NCI-H82 (cell line): ENCODE measurements at regions not wholly inside any gene's neighbourhood (a gene's known extent, or its start where the extent isn't known, plus 50 kb on each side); places are given as distances from the start of the nearest gene placed in this dataset.

Source experiments
- DNase-seq: peaks from one replicate; lab custom pipeline; 2025; lab: John Stamatoyannopoulos, UW

DNA sequence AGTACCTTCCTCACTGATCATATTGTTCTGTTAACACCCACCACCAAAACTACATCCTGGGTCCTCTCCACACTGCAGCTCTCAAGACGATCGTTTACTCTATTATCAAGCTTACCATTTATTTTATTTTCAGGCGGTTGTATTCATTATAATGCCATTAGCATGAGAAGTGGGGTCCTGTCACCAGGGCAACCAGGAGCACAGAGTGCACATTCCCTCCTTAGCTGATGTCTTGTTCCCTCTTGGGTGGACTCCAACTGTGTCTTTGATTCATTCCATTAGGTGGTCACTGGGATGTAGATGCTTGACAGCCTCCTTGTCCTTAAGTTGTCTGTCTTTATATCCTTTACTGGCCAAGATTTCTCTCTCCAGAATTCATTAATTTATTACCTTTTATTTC, 965.9 kb upstream of the EEF2KMT start:
- DNase-seq, result no peak

DNA sequence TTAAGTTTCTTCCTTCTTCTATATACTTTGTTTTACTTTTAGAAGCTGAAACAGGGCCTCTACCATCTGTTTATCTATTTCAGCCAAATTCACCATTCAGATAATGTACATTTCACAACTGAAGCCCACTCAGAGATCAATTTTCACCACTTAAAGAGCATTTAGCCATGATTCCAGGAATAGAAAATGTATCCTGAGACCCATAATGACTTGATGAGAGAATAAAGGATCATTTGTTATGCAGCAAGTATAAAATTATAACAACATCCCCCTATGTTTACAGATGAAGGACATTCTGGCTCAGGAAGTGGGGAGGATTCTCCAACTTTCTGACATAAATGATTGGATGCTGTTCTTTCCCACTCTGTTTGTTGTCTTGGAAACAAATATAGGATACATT, 962.1 kb upstream of the EEF2KMT start:
- no peak for DNase-seq

GRCh38 chr16:6057821-6058220, 960.2 kb upstream of the EEF2KMT start:
- DNase-seq, result no peak

DNA sequence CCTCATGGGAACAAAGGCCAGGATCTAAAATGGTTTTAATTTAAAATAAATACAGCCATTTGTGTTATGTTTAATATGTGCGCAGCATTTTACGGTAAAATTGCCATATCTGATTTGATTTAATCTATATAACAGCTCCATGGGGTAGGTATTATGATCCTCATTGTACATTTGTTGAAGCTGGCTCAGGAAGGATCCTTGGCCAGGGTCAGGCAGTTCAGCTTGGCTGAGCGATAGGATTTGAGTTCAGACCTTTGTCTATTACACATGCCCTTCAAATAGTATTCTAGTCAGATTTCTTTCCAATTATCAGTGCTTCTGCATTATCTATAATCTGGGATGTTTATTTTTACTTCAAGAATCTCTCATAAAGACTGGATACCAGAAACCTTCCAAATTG, 950.4 kb upstream of the EEF2KMT start:
- DNase-seq, result no peak

DNA sequence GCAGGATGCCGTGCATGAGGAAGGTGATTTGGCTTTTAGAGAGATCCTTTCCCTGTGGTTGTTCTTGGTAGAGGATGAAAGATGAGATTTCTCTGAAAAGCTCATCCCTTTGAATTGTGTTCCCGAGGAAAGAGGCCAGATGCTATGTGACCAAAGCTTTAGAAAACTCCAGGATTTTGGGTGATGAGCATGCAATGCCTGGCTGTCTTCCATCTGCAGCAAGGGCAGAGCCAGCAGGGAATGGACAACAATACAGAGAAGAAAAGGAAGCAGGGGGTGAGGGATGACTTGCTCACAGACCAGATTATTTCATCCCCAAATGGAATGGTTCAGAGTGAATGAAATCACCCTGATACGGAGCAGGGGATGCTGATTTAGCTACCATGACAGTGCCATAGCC, 949.7 kb upstream of the EEF2KMT start:
- DNase-seq, result no peak

DNA sequence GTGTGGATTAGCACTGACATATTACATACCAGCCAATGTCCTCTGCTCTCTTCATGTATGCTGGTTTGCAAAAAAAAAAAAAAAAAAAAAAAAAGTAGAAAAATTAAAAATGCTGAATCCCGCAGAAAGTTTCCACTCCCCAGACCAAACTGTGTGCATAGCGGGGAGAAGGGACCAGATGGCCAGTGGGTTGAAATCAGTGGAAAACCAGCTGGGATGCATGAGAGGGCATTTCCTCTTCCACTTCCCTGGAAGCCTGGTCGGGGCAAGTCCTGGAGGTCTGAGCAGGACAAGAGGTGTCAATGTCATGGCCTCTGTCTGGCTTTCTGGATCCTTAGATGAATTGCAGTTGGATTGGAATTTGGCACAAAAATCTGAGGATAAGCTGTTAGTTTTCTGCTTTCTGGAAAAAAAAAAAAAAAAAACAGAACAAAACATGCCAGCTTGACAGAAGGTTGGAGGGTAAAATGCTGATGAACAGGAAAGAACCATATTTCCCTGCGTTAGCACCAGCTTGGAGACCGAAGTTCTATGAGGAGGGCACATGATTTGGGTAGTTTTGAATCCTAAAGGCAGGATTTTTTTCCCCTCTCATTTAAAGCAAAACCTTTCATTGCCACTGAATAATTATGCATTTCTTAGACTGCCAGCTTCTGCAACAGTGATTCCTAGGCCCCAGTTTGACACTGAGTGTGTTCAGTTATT, 941.5 kb upstream of the EEF2KMT start:
- DNase-seq, result peak; percentile 43

DNA sequence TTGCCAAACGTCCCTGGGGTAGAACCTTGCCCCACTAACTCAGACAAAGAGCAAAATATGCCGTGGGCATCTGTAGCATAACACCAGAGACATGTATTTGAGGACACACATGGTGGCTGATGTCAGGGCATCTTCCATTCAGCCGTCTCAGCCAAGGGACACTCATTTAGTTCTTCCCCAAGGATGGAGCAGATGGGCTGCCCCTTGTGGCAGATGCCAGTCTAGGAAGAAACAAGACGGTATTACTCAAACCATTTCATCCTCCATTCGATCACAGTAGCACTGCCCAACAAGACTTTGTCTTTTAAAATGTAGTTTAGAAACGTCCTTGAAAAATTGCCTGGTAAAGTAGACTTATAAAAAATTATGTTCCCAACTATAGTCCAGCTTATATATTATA, 937.6 kb upstream of the EEF2KMT start:
- DNase-seq, result peak; percentile 28

DNA sequence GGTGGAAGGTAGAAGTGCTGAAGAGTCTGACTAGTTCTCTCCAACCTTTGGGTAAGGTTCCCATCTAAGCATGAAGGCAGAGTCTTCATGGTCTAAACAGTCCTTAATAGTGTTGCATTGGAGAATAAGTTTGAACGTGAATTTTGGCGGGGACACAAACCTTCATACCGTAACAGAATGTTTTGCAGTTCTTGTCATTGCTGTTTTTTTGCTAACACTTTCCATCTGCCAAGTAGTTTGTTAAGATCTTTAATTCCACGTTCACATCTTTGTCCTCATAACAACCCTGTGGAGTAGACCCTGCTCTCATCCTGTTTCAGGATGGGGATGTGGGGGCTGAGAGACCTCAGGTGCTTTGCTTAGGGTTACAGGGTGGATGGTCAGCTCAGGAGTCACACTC, 936.9 kb upstream of the EEF2KMT start:
- DNase-seq, result no peak

DNA sequence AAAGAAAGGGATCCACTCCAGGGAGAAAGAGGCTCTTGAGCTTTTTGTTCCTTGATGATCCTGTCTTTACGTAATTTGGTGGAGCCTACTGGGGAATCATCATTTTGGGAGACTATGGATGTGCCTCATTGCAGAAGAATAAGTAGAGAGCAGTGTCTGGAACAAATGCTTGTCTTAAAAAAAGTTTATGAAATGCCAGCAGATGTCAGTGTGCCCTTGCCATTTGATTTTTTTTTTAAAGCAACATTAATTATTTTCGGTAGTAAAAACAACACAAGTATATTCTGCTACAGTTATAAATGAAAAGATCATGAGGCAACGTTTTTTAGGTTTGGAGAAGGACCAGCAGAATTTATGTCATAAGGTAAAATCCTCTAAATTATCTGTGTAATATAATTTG, 934.8 kb upstream of the EEF2KMT start:
- DNase-seq, result no peak

DNA sequence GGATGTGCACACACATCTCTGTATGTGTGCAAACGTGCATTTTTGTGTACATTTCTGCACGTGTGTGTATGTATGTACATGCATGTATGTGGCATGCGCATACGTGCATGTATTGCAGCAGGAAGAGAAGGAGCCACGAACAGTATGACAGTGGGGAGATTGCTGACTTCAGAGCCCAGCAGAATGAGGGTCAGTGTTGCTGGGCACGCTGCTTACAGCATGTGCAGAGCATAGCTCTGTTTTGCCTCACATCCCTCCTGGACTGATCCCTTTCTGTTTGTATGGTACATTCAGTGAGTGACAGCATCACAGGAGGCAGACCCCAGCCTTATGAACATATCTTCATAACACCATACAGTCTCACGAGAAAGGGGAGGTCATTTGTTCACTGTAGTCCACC, 934.0 kb upstream of the EEF2KMT start:
- DNase-seq, result no peak

DNA sequence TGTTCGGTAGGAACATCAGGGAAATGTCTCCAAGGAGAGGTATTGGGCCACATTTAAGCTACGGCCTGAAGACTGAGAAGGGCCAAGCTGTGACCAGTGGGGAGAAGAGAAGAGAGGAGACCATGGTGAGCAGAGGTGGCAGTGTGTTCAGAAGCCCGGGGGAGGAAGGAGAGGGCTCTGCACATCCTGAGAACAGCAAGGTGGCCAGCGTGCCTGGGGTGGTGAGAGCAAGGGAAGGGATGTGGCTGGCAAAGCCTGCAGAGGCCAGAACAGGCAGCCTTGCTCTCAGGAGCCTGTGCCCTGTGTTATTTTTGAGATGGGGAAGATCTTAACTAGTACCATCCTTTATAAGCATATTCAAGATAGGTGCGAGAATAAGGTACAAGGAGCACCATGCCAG, 933.5 kb upstream of the EEF2KMT start:
- no peak for DNase-seq

DNA sequence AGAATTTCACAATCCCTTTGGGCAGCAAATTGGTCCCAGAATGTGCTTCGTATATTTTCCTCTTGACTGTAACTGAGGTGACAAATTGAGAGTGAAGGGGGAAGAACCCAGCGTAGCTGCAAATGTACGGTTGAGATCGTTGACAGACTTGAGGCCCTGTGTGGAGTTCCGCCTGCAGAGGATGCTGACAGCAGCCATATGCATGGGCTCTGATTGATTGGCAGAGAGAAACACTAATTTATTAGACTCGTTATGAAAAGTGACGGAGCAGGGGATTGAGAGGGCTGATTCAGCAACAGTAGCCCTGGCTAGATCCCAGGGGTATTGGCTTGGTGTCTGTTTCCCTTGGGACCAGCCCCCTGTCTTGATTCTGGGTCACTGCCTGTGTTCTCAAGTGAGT, 930.1 kb upstream of the EEF2KMT start:
- DNase-seq, result peak; percentile 30

- DNase-seq, result no peak
Measured at GRCh38 chr16:6023449-6023848, 925.9 kb upstream of the EEF2KMT start.

- DNase-seq, result no peak
Measured at GRCh38 chr16:6021276-6021943, 923.8 kb upstream of the EEF2KMT start.

GRCh38 chr16:6020162-6020985, 922.8 kb upstream of the EEF2KMT start:
- DNase-seq, result peak; percentile 19

DNA sequence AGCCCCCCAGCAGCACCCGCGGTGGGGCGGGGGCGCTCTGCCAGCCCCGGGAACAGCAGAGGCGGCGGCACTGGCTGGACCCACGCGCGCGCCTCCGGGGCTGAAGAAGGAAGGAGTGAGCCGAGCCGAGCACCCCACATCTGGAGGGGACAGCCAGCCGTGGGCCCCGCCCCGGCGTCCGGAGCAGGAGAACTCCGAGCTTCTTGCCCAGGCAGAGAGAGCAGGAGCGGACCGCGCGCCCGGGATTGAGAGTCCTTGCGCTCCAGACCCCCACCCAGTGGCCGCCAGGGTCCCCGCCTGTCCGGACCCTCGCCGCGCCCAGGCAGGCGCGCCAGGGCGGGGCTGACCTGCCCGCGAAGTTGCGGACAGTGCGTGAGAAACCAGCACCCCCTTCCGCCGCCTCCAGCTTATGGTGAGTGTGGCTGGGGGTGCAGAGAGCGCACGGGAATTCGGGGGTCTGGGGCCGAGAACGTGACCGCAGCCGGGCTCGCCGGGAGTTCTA, 921.9 kb upstream of the EEF2KMT start:
- DNase-seq, result peak; percentile 51

GRCh38 chr16:6018848-6019489, 921.4 kb upstream of the EEF2KMT start:
- peak; percentile 60 for DNase-seq

- DNase-seq, result peak; percentile 64
Measured at GRCh38 chr16:6016530-6017184, 919.1 kb upstream of the EEF2KMT start.

- no peak for DNase-seq
Measured at GRCh38 chr16:6012716-6013115, 915.1 kb upstream of the EEF2KMT start.

- DNase-seq, result no peak
Measured at GRCh38 chr16:6009151-6009550, 911.6 kb upstream of the EEF2KMT start.

DNA sequence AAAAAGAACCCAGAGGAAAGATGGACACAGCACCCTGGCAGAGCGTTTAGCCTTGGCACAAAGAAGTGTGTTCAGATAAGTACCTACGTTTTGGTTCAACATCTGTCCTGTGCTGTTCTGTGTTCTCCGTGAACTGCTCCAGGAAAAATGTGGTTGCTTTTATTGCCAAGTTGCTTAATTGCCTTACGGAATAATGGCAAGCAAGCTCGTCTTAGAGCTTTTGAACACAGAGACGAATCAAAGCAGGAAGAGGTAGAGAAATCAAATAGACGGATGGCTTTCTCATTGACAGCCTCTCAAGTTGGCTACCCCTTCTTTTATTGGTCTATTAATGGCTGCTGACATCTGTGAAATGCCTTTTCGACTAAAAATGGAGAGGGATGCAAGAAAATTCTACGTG, 911.1 kb upstream of the EEF2KMT start:
- no peak for DNase-seq

GRCh38 chr16:5993356-5993755, 895.8 kb upstream of the EEF2KMT start:
- no peak for DNase-seq
